AG04450 (cell line): ENCODE measurements at regions not wholly inside any gene's neighbourhood (a gene's known extent, or its start where the extent isn't known, plus 50 kb on each side); places are given as distances from the start of the nearest gene placed in this dataset.

Source experiments
- CTCF ChIA-PET: fragments of 300-600, 350-600 bp; formaldehyde crosslinking; extraction: SDS; loops from one replicate; lab custom pipeline; 2022; ENCODE audit warnings: antibody characterized with exemption, inconsistent platforms; lab: Charles Lee
- POLR2A ChIA-PET: fragments of 350-600 bp; formaldehyde crosslinking; extraction: SDS; loops from one replicate; lab custom pipeline; 2021; ENCODE audit warnings: antibody characterized with exemption, inconsistent platforms; lab: Yijun Ruan, JAX
- DNase-seq: peaks from one replicate; pipeline ENCODE4 v3.0.0-alpha.2; 2011; ENCODE audit warnings: low read depth, low spot score
- H3K27ac ChIP-seq: one replicate; pipeline ENCODE4 v1.5.1; 2012; ENCODE audit warnings: low read depth, low read length, control low read depth
- H3K27me3 ChIP-seq: one replicate; pipeline ENCODE4 v1.6.0; 2012; ENCODE audit warnings: low read length; ENCODE audit not compliant: control insufficient read depth, insufficient read depth
- H3K4me3 ChIP-seq: 2 replicates; pipeline ENCODE4 v1.5.1; 2011; ENCODE audit warnings: mild to moderate bottlenecking, low read depth, low read length, control low read depth
- H3K9me3 ChIP-seq: 2 replicates; pipeline ENCODE4 v1.5.1; 2012; ENCODE audit warnings: low read length; ENCODE audit not compliant: control insufficient read depth, insufficient read depth
- CTCF ChIP-seq: IDR thresholded peaks from 2 replicates; pipeline ENCODE4 v1.5.1; 2011; ENCODE audit warnings: low read depth, low read length, control low read depth, inconsistent platforms

DNA sequence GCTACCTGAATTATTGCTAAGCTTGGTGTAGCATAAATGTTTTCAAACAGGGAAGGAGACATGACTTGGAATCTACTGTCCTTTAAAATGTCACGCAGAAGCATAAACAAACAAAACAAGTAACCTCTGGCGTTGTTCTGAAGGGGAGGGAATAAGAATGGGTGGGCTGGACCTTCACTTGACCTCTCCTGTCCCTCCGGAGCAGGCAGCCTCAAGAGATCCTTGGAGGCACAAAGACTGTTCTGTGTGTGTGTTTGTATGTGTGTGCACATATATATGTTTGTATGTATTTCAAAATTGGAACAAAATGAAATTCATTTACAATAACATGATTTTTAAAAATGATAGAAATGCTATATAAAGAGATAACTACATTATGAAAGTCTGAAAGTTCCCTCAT, 91.3 kb upstream of the DCLK2 start:
- DNase-seq, result no peak
- ChIA-PET POLR2A (no interaction called here), CTCF (interaction anchor here (0.8 to 3.3 kb wide), 3 partner anchors 23 to 880 kb away, joined by 3 to 13 read pairs (median 6); no protein-coding TSS in a partner anchor)
- Histone ChIP-seq H3K27ac (no peak overlapping the region), H3K4me3 (no peak overlapping the region), H3K9me3 (no peaks in the 10 kb centered on the region), H3K27me3 (no peaks in the 10 kb centered on the region)
- TF ChIP-seq CTCF, result no peak

- Histone ChIP-seq H3K27ac (no peak overlapping the region), H3K4me3 (no peak overlapping the region), H3K9me3 (no peaks in the 10 kb centered on the region), H3K27me3 (no peaks in the 10 kb centered on the region)
- DNase-seq, result no peak
- POLR2A ChIA-PET, result no interaction called here
- no peak for TF ChIP-seq CTCF
- CTCF ChIA-PET, result interaction anchor here (1.0 to 3.3 kb wide), 8 partner anchors 8 to 880 kb away, joined by 3 to 13 read pairs (median 6); no protein-coding TSS in a partner anchor
Measured at GRCh38 chr4:149987330-149988086, 90.7 kb upstream of the DCLK2 start.

DNA sequence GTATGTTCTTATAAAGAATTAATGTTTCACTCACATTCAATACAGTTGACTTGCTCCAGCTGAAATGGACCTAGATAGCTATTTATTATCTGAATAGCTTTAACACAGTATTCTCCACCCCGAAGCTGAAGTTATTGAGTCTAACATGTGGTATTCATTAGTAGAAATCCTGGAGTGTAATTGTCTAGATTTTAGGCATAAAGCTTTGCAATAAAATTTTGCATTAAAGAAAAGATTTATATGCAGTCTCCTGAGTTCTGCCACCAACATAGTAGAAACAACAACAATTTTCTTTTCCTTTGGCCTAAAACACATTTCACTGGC, 90.2 kb upstream of the DCLK2 start:
- no peaks in the 10 kb centered on the region for H3K9me3 ChIP-seq
- POLR2A ChIA-PET, result no interaction called here
- no peaks in the 10 kb centered on the region for H3K27me3 ChIP-seq
- H3K27ac ChIP-seq, result no peak overlapping the region
- no peak for TF ChIP-seq CTCF
- CTCF ChIA-PET, result interaction anchor here (1.0 to 3.3 kb wide), 7 partner anchors 9 to 879 kb away, joined by 3 to 13 read pairs (median 5); no protein-coding TSS in a partner anchor
- H3K4me3 ChIP-seq, result no peak overlapping the region
- no peak for DNase-seq

- Histone ChIP-seq H3K4me3 (no peak overlapping the region), H3K9me3 (no peaks in the 10 kb centered on the region), H3K27ac (no peak overlapping the region), H3K27me3 (no peaks in the 10 kb centered on the region)
- POLR2A ChIA-PET, result no interaction called here
- no peak for DNase-seq
- CTCF ChIA-PET, result interaction anchor here (1.3 to 3.7 kb wide), 2 partner anchors 10 to 250 kb away, joined by 4 to 21 read pairs; no protein-coding TSS in a partner anchor
- no peak for TF ChIP-seq CTCF
Measured at GRCh38 chr4:149993030-149993429, 85.2 kb upstream of the DCLK2 start.

DNA sequence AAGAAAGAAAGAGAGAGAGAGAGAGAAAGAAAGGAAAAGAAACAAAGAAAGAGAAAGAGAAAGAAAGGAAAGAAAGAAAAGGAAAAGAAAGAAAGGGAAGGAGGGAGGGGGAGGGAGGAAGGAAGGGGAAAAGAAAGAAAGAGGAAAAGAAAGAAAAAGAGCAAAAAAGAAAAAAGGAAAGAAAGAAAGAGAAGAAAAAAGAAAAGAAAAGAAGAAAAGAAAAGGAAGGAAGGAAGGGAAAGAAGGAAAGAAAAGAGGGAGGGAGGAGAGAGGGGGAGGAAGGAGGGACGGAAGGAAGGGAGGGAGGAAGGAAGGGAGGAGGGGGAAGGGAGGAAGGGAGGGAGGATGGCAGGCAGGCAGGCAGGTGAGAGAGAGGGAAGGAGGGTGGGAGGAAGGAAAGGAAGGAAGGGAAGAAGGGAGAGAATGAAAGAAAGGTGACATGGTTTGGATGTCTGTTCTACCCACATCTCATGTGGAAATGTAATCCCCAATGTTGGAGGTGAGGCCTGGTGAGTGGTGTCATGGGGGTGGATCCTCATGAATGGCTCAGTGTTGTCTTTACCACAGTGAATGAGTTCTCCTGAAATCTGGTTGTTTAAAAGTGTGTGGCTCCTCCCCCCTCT, 83.0 kb upstream of the DCLK2 start:
- TF ChIP-seq CTCF, result no peak
- ChIA-PET CTCF (interaction anchor here (3.4 kb wide), 1 partner anchor 13 kb away, joined by 11 read pairs; no protein-coding TSS in a partner anchor), POLR2A (no interaction called here)
- H3K9me3 ChIP-seq, result no peaks in the 10 kb centered on the region
- H3K27me3 ChIP-seq, result no peaks in the 10 kb centered on the region
- no peak overlapping the region for H3K4me3 ChIP-seq
- no peak for DNase-seq
- no peak overlapping the region for H3K27ac ChIP-seq
